Endothelial cell of umbilical vein (primary cell): ENCODE measurements at regions not wholly inside any gene's neighbourhood (a gene's known extent, or its start where the extent isn't known, plus 50 kb on each side); places are given as distances from the start of the nearest gene placed in this dataset.

Source experiments
- BruUV-seq: library from RNA; stranded (reverse); fragments of 400-500 nt; replicated peaks from 2 replicates; lab custom pipeline; 2021; lab: Mats Ljungman, UMichigan
- CTCF ChIA-PET: fragments of 300-600, 350-600 bp; sonication (Branson Sonifier 250); formaldehyde crosslinking; loops from one replicate; lab custom pipeline; 2021; ENCODE audit warnings: antibody characterized with exemption, inconsistent platforms; lab: Charles Lee
- POLR2A ChIA-PET: fragments of 300-600, 350-600 bp; sonication (Branson Sonifier 250); formaldehyde crosslinking; loops from one replicate; lab custom pipeline; 2021; ENCODE audit warnings: antibody characterized with exemption, inconsistent platforms; lab: Charles Lee
- DNase-seq: peaks from one replicate; pipeline ENCODE4 v3.0.0-alpha.2; 2011; ENCODE audit warnings: low read depth, low spot score
- FAIRE-seq: peaks from 2 replicates; lab custom pipeline; 2011; peaks lifted over from hg19 to GRCh38; lab: Jason Lieb, UNC
- H2AFZ ChIP-seq: 2 replicates; pipeline ENCODE4 v1.6.0; 2012; ENCODE audit warnings: low read depth, low read length, control low read depth, inconsistent platforms
- H3K27ac ChIP-seq: 2 replicates; pipeline ENCODE4 v1.5.1; 2011; ENCODE audit warnings: low read depth, mild to moderate bottlenecking, control low read depth, low read length, moderate library complexity; ENCODE audit not compliant: insufficient read depth
- H3K27me3 ChIP-seq, 2 experiments: 2 replicates each; pipeline versions ENCODE4 v1.6.0 to v1.6.1; 2011; ENCODE audit warnings: low read length in 2 of 2, mixed read lengths in 1 of 2; ENCODE audit not compliant: control insufficient read depth in 2 of 2, insufficient read depth in 2 of 2
- H3K36me3 ChIP-seq, 2 experiments: 2 replicates in 1 of 2; 3 replicates in 1 of 2; pipeline ENCODE4 v1.5.1; 2011; ENCODE audit warnings: low read length in 2 of 2, mild to moderate bottlenecking in 1 of 2, moderate library complexity in 1 of 2; ENCODE audit not compliant: control insufficient read depth in 2 of 2, insufficient read depth in 2 of 2; ENCODE audit errors: extremely low read depth in 1 of 2
- H3K4me1 ChIP-seq: 3 replicates; pipeline ENCODE4 v1.5.1; 2011; ENCODE audit warnings: mild to moderate bottlenecking, low read length; ENCODE audit not compliant: control insufficient read depth, insufficient read depth; ENCODE audit errors: extremely low read depth
- H3K4me2 ChIP-seq: 2 replicates; pipeline ENCODE4 v1.6.1; 2011; ENCODE audit warnings: low read length, control low read depth, mixed read lengths; ENCODE audit not compliant: insufficient read depth
- H3K4me3 ChIP-seq, 3 experiments: fragments of 200-600 bp in 1 of 3; sonication (generic), shearing (Covaris generic) in 1 of 3; replicated peaks in 1 of 3; 2 replicates each; pipeline ENCODE4 v1.5.1; 2011 to 2016; ENCODE audit warnings: control low read depth in 3 of 3, low read length in 3 of 3, mild to moderate bottlenecking in 2 of 3, inconsistent platforms in 1 of 3, low read depth in 1 of 3, moderate library complexity in 1 of 3; ENCODE audit not compliant: insufficient read depth in 1 of 3
- H3K79me2 ChIP-seq: 2 replicates; pipeline ENCODE4 v1.6.0; 2012; ENCODE audit warnings: low read length, inconsistent platforms; ENCODE audit not compliant: control insufficient read depth, insufficient read depth
- H3K9ac ChIP-seq: replicated peaks from 2 replicates; pipeline ENCODE3; 2011; ENCODE audit warnings: low read length, control low read depth; ENCODE audit not compliant: insufficient read depth; ENCODE audit errors: extremely low read depth
- H3K9me1 ChIP-seq: replicated peaks from 3 replicates; pipeline ENCODE4 v1.6.0; 2011; ENCODE audit warnings: mild to moderate bottlenecking, low read length; ENCODE audit not compliant: control insufficient read depth, insufficient read depth; ENCODE audit errors: extremely low read depth
- H3K9me3 ChIP-seq: replicated peaks from 2 replicates; pipeline ENCODE4 v1.5.1; 2012; ENCODE audit warnings: low read length, inconsistent platforms; ENCODE audit not compliant: control insufficient read depth, insufficient read depth
- H4K20me1 ChIP-seq: replicated peaks from 2 replicates; pipeline ENCODE3; 2011; ENCODE audit warnings: mild to moderate bottlenecking, low read length; ENCODE audit not compliant: control insufficient read depth, insufficient read depth; ENCODE audit errors: extremely low read depth
- CTCF ChIP-seq, 2 donors: IDR thresholded peaks; 1 replicate in 1 of 2; 2 replicates in 1 of 2; pipeline ENCODE4 v1.5.1; 2011; ENCODE audit warnings: low read length in 2 of 2, mild to moderate bottlenecking in 2 of 2, moderate library complexity in 2 of 2, control low read depth in 1 of 2, inconsistent platforms in 1 of 2, low read depth in 1 of 2; ENCODE audit not compliant: insufficient read depth in 1 of 2; ENCODE audit errors: extremely low read depth in 1 of 2
- EZH2 ChIP-seq: IDR thresholded peaks from 2 replicates; pipeline ENCODE4 v1.6.1; 2012; ENCODE audit warnings: borderline replicate concordance, low read depth, mild to moderate bottlenecking, moderate library complexity, low read length, inconsistent platforms; ENCODE audit not compliant: severe bottlenecking
- FOS ChIP-seq: IDR thresholded peaks from 2 replicates; pipeline ENCODE4 v1.6.1; 2011; ENCODE audit warnings: mild to moderate bottlenecking, low read length, moderate library complexity, borderline replicate concordance; ENCODE audit not compliant: insufficient read depth
- GATA2 ChIP-seq: IDR thresholded peaks from 2 replicates; pipeline ENCODE4 v1.7.0; 2011; ENCODE audit warnings: low read depth, mild to moderate bottlenecking, moderate library complexity, mixed read lengths, low read length; ENCODE audit not compliant: insufficient read length, insufficient read depth
- JUN ChIP-seq: IDR thresholded peaks from 2 replicates; pipeline ENCODE4 v1.6.1; 2011; ENCODE audit warnings: borderline replicate concordance, low read depth; ENCODE audit not compliant: insufficient read length, insufficient read depth
- MAX ChIP-seq: IDR thresholded peaks from 2 replicates; pipeline ENCODE4 v1.6.1; 2011; ENCODE audit not compliant: insufficient read depth, insufficient read length
- MYC ChIP-seq: IDR thresholded peaks from one replicate; pipeline ENCODE4 v1.6.1; 2011; ENCODE audit warnings: mild to moderate bottlenecking, low read depth, low read length
- POLR2A ChIP-seq: IDR thresholded peaks from 2 replicates; pipeline ENCODE4 v1.6.1; 2012; ENCODE audit warnings: low read depth, mild to moderate bottlenecking, control low read depth, low read length
- POLR2AphosphoS5 ChIP-seq: IDR thresholded peaks from 2 replicates; pipeline ENCODE4 v1.6.1; 2012; ENCODE audit warnings: low read depth, mild to moderate bottlenecking, control low read depth, low read length, moderate library complexity; ENCODE audit not compliant: insufficient read depth
- dilution Hi-C: fragments of 300-500 bp; cut with MboI; formaldehyde crosslinking; loops from one replicate; pipeline ENCODE4 v1.15.0; 2019; ENCODE audit warnings: low sequenced_read_pairs; ENCODE audit not compliant: extremely low pct_ligation_motif_present
- intact Hi-C: fragments of 100-400 bp; cut with micrococcal nuclease; formaldehyde crosslinking; loops from one replicate; pipeline ENCODE4 v1.10.0; 2022

GRCh38 chr4:151857368-151857767 lies 96.6 kb upstream of the GATB start:
- Histone ChIP-seq H3K36me3 (no peaks in the 10 kb centered on the region), H3K27me3 (no peaks in the 10 kb centered on the region), H3K27ac (no peak overlapping the region), H3K9ac (no peak overlapping the region), H3K4me1 (no peaks in the 10 kb centered on the region), H3K9me1 (no peaks in the 10 kb centered on the region), H3K9me3 (no peaks in the 10 kb centered on the region), H2AFZ (no peak overlapping the region), H3K4me2 (peak overlapping the region; percentile 25), H3K4me3 (no peak overlapping the region), H3K79me2 (no peaks in the 10 kb centered on the region), H4K20me1 (no peaks in the 10 kb centered on the region)
- FAIRE-seq, result no peak
- dilution Hi-C loops (no loop called here), intact Hi-C loops (no loop called here)
- ChIA-PET CTCF (no interaction called here), POLR2A (no interaction called here)
- peak; percentile 2 for DNase-seq
- BruUV-seq, result no TSS peak
- TF ChIP-seq POLR2A (no peak), POLR2AphosphoS5 (no peak), JUN (no peak), CTCF (IDR thresholded peaks at IDR 0.05; ENCODE audit: extremely low read depth in 1 of 2, insufficient read depth in 1 of 2, low read depth in 1 of 2, low read length in 2 of 2) (no peak), GATA2 (no peak), FOS (no peak), MYC (no peak), MAX (no peak), EZH2 (no peak)
